GM19035 (cell line): ENCODE measurements at regions not wholly inside any gene's neighbourhood (a gene's known extent, or its start where the extent isn't known, plus 50 kb on each side); places are given as distances from the start of the nearest gene placed in this dataset.

Experiments used
- ATAC-seq: cut with Tn5 transposase; IDR thresholded peaks from one replicate; pipeline ENCODE4 v1.9.1; 2021; ENCODE audit not compliant: unreplicated experiment

DNA sequence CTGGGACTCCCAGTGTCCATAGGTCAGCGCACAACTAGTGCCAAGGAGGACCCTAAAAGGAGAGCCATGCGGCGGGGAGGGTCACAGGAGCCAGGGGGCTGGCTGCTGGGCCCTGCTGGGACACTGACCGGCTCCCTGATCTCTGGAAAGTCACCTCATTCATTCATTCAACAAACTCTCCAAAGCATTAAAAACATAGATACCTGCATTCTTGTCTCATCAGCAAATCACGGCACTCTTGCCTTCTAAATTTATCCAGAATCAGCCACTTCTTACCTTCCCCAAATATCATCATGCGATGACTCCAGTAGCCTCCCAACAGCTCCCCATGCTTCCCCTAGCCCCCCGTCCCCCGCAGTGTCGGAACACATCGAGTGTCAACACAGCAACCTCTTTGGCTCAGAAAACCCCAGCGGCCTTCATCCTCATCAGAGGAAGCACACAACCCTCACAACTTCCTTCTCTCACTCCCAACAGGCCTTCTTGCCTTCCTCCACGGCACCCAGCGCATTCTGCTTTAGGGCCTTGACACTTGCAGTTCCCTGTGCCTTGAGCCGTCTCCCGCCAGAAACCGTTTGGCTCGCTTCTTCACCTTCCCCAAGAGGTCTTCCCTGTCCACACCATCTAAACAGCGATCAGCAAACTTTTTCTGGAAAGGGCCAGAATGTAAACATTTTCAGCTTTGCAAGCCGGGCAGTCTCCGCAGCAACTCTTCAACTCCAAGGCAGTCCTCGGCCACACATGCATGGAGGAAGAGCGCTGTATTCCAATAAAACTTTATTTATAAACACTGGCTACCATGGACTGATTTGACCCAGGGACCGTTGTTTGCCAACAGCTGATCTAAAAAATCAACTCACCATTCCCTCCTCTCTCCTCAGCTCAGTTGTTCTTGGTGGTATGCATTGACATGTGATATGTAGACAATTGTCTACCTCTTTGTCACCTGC, 119.5 kb upstream of the TNRC6C start:
- no peak for ATAC-seq

DNA sequence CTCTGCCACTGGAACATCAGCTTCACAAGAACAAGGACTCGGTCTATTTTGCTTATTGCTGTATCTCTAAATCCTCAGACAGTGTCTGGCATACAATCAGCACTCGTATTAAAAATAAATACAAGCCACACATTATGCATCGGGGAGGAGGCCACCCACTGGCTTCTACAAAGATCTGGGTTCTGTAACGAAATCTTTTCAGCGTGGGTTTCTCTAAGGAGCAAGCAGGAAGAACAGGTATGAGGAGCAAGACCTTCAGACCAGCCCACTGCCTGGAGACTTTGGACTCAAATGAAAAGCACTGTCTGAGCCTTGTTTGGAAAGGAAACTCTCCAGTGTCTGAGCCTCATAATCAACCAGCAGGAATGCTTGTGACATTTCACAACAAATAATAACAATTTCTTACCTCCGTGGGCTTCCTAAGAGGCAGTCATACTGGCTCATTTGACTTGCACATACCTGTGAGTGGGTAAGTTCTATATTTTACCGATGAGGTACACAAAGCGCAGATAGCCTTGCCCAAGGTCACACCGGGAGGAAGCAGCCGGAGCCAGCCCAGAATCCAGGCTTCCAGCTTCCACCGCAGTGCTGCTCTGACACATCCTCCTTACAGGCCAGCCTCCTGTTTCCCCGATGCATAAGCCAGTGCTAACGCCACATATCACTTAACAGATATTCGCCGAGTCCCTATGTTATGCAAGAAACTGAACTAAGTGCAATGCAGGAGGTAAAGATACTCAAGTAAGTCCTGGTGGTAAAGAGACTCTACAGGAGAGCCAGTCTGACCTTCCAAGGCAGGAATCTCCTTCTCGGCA, 118.6 kb upstream of the TNRC6C start:
- ATAC-seq, result no peak

DNA sequence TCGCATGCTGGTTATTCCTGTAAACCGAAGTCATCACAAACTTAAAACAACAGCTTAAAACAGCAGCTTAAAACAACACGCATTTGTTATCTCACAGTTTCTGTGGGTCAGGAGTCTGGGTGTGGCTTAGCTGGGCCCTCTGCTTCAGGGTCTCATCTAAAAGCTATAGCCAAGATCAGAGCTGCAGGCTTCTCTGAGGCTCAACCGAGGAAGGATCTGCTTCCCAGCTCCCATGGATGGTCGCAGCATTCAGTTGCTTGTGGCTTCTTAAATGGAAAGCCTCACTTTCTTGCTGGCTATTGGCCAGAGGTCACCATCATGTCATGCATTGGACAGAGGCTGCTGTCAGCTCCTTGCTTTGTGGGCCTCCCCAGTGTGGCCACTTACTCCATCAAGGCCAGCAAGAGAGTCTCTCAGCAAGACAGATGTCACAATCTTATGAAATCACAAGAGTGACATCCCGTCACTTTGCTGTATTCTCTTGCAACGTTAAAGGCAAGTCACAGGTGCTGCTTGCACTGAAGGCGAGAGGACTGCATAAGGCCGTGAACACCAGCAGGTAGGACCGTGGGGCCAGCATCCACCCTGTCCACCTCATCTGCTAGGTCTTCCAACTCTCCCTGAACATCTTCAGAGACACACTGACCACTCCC, 117.9 kb upstream of the TNRC6C start:
- no peak for ATAC-seq

DNA sequence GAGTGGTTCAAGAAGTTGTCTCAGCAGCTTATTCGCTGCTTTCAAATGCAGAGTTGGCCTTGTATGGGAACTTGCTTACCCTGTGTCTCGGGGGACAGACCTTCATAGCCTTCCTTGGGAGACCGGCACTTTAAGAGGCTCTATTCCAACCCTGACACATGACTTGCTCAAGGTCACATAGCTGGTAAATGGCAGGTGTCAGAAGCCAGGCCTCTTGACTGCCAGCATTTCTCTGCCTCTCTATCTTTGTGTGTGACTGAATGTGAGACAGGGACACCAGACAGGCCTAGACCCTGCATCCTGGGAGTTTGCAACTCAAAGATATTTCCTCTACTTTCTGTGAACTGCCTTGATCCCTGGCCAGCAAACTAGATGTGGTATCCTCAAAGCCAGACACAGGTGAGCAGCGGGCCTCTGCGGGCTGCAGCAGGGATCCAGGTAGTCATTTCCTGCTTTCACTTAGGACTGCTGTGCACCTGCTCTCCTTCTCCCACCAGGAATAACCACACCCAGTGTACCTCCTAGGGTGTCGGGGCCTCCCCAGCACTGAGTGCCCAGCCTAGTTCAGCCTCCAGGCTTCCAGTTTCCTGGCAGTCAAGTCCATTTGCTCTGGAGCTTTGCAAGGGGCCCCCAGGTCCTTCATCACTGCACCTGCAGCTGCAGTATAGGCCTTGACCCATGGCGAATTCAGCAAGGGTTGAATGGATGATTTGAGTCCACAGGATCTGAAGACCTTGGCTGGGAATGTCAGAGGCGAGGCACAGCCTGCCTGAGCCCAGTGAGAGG, 116.6 kb upstream of the TNRC6C start:
- ATAC-seq, result no peak

DNA sequence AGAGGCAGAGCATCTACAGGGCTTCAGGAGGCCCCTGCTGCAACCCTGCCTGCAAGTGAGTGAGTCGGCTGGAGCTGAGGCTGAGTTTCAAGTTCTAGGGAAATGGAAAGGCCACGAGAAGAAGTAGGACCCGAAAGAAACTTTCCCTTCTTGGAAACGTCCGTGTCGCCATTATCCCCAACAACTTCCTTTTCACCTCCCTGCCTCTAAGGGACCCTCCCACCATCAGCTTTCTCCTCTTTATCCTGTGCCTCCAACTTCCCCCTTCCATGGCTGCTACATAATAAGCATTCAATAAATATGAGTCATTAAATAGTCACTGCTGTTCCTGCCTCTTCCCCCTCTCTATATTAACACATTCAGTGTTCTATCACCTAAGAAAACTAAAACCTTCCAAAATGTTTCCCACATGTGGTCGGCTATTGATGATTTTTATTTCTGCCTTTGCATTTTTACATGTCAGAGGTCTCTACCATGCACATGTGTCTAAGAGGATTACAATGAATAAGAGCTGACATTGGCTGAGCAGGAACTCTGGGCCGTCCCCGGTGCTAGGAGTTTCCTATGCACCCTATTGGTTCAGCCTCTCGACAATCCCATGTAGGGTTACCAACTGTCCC, 115.9 kb upstream of the TNRC6C start:
- no peak for ATAC-seq

- peak; percentile 68 for ATAC-seq
Observed at GRCh38 chr17:77843255-77843895, 115.1 kb upstream of the TNRC6C start.

- no peak for ATAC-seq
Observed at GRCh38 chr17:77843896-77844295, 114.6 kb upstream of the TNRC6C start.

DNA sequence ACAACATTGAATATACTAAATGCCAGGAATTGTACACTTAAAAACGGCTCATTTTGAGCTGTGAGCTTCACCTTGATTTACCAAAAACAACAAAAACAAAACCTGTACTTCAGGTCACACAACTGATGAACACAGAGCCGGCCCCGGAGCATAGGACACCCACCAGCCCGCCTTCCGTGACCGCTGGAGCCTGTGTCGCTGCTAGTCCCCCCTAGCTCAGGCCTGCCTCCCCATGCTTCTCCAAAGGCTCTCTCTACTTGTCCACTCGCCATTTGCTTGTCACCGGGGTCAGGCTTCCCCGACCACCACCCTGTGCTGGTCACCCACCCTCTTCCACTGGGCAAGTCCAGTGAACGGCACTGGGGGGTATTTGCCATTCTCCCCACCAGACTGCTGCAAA, 113.8 kb upstream of the TNRC6C start:
- ATAC-seq, result no peak

DNA sequence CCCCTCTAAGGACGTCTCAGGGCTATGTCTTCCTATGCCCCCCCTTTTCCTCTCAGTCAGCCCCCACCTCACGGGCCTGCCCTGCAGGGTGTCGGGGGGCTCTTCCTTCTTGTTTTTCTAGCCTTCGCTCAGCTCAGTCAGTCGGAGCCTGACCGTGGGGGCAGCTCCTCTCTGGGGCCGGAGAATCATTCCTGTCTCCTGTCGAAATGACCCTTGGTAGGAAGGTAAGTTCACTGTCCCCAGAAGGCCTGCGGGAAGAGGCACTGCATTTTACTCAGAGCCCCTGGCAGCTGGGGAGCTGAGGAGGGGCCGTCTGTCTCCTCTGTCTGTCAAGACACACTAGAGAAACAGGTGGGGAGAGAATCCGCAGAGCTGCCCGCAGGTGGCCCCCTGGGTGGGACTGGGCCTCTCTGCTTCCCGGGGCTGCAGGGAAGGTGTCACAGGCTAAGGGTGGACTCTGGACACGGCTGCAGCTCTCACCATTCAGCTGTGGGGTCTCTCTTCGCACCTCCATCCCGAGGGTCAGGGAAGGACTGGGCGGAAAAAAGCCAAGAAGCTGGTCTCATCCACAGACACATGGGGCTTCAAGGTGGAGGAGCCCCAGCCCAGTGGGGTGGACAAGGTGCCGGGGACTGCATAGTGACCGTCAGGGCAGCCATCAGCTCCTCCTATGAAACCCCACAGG, 112.8 kb upstream of the TNRC6C start:
- no peak for ATAC-seq

- no peak for ATAC-seq
Observed at GRCh38 chr17:77846531-77847085, 111.9 kb upstream of the TNRC6C start.

DNA sequence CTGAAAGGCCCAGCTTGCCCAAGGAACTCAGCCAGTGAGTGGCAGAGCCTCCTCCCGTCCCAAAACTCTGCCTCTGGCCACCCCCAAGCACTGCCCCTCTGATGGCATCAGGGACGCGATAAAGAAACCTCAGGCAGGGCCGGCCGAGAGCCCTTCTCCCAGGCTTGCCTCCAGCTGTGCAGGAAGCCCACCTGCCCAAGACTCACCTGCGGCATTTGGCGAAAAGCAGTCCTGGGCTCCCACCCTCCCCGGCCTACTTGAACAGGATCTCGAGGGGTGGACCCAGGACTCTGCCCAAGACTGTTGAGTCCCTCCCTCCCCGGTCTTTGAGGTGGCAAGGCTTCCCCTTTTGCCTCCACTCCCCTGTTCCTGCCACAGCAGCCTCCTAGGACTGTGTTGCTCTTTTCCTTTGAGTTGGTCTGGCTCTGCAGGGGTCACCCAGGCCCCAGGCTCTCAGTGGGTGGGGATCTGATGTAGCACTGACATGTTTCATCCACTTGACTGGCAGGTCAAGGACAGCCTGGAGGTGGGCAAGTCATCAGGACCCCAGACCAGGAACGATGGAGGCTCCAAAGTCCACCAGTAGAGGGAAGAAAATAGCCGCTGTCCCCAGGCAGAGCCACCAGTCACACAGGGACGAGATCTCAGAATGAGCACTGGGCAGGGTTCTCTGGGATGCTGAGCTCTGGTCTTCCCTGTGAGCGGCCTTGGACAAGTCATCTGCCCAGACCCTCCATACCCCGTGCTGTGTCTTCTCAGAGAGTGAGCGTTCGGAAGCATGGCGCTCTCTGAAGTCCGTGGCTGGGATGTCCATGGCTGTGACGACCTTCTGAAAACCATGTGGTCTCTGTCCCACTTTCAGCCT, 111.0 kb upstream of the TNRC6C start:
- no peak for ATAC-seq

- ATAC-seq, result no peak
Observed at GRCh38 chr17:77848257-77848656, 110.2 kb upstream of the TNRC6C start.

GRCh38 chr17:77849239-77849638, 109.3 kb upstream of the TNRC6C start:
- no peak for ATAC-seq

DNA sequence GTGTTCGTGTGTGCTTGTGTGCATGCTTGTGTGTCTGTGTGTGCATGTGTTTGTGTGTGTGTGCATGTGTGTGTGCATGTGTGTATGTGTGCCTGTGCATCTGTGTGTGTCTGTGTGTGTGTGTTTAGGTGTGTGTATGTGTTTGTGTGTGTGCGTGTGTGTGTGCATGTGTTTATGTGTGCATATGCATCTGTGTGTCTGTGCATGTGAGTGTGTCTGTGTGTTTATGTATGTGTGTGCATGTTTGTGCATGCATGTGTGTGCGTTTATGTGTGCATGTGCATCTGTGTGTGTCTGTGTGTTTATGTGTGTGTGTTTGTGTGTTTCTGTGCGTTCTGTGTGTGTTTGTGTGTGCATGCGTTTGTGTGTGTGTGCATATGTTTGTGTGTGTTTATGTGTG, 106.6 kb upstream of the TNRC6C start:
- ATAC-seq, result no peak

- ATAC-seq, result no peak
Observed at GRCh38 chr17:77852731-77853130, 105.8 kb upstream of the TNRC6C start.

DNA sequence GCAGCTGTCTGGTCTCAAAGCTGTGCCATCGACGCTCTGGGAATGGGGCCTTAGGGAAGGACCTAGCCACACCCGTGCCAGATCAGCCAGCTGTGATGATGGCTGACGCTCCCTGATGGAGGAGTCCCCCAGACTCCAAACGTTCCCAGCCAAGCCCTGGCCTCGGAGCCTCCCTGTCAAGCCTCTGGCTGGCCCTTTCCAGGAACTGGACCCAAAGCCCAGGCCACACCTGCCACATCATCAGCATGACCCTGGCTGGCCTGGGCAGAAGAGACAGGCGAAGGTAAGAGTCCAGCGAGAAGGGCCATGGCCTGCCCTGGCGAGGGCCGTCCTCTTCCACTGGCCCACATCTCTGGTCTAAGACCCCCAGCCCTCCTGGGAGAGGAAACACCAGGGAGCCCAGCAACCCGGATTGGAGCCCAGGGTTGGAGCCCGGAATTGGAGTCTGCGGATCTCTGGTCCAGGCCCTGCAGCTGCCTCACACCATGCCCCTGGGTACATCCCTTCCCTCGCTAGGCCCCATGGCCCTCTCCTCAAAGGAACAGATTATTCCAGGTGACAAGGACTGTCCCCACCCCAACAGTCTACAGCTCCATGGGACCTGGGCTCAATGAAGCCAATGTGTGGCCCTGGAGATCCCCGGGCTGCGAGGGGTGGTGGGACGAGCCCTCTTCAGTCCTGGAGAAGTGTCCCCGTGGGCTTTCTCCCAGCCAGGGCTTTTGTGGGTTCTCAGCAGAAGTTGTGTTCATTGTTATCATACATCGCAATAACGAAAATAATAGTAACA, 105.1 kb upstream of the TNRC6C start:
- no peak for ATAC-seq

GRCh38 chr17:77854083-77854758, 104.3 kb upstream of the TNRC6C start:
- ATAC-seq, result no peak
